Uterus (tissue), 3 donors: ENCODE measurements at regions not wholly inside any gene's neighbourhood (a gene's known extent, or its start where the extent isn't known, plus 50 kb on each side); places are given as distances from the start of the nearest gene placed in this dataset.

ENCODE experiments used
- DNase-seq, 2 donors: peaks; one replicate each; pipeline ENCODE4 v3.0.0-alpha.2; 2019 to 2020
- H3K27ac ChIP-seq, 2 donors: fragments of 200-600 bp; sonication (generic); 1 replicate in 1 of 2; 2 replicates in 1 of 2; pipeline ENCODE4 v1.5.1; 2016 to 2018
- H3K27me3 ChIP-seq, 2 donors: fragments of 200-600 bp; sonication (generic); one replicate each; pipeline ENCODE4 v1.5.1; 2018 to 2019; ENCODE audit warnings: control low read depth in 1 of 2
- H3K36me3 ChIP-seq, 2 donors: fragments of 200-600 bp; sonication (generic); one replicate each; pipeline ENCODE4 v1.5.1; 2019; ENCODE audit warnings: control low read depth in 1 of 2
- H3K4me1 ChIP-seq, 2 donors: fragments of 200-600 bp; sonication (generic); one replicate each; pipeline ENCODE4 v1.5.1; 2018 to 2019; ENCODE audit warnings: control low read depth in 1 of 2
- H3K4me3 ChIP-seq, 2 donors: fragments of 200-600 bp; sonication (generic); 1 replicate in 1 of 2; 2 replicates in 1 of 2; pipeline ENCODE4 v1.5.1; 2018 to 2019; ENCODE audit warnings: mild to moderate bottlenecking in 1 of 2
- H3K9me3 ChIP-seq, 2 donors: fragments of 200-600 bp; sonication (generic); one replicate each; pipeline ENCODE4 v1.5.1; 2019; ENCODE audit warnings: control low read depth in 1 of 2
- POLR2A ChIP-seq, 2 donors: fragments of 450-650 bp; IDR thresholded peaks; one replicate each; pipeline ENCODE4 v1.6.1; 2016; ENCODE audit warnings: antibody characterized with exemption in 2 of 2, mild to moderate bottlenecking in 1 of 2, moderate library complexity in 1 of 2
- intact Hi-C: fragments of 100-400 bp; cut with DNase I; formaldehyde crosslinking; loops from one replicate; pipeline ENCODE4 v1.15.1; 2023; ENCODE audit warnings: low total_unique reads
- TF ChIP-seq, protein P1 (sequence below), 4 experiments: fragments of 200-600 bp in 2 of 4; fragments of 450-650 bp in 2 of 4; sonication (generic) in 2 of 4; IDR thresholded peaks; one replicate each; pipeline ENCODE4 v1.5.1; 2016 to 2019; ENCODE audit warnings: antibody characterized with exemption in 4 of 4, mild to moderate bottlenecking in 2 of 4, moderate library complexity in 1 of 4
- donor health status: DM: yes; HTN: yes; CAD: no.

- H3K36me3 ChIP-seq: no peaks in the 10 kb centered on the region
- no peak overlapping the region for H3K4me3 ChIP-seq
- no peaks in the 10 kb centered on the region for H3K4me1 ChIP-seq
- no peaks in the 10 kb centered on the region for H3K9me3 ChIP-seq
- intact Hi-C loops: no loop called here
- H3K27ac ChIP-seq: no peak overlapping the region
- DNase-seq: no peak
- TF ChIP-seq, protein P1, sequence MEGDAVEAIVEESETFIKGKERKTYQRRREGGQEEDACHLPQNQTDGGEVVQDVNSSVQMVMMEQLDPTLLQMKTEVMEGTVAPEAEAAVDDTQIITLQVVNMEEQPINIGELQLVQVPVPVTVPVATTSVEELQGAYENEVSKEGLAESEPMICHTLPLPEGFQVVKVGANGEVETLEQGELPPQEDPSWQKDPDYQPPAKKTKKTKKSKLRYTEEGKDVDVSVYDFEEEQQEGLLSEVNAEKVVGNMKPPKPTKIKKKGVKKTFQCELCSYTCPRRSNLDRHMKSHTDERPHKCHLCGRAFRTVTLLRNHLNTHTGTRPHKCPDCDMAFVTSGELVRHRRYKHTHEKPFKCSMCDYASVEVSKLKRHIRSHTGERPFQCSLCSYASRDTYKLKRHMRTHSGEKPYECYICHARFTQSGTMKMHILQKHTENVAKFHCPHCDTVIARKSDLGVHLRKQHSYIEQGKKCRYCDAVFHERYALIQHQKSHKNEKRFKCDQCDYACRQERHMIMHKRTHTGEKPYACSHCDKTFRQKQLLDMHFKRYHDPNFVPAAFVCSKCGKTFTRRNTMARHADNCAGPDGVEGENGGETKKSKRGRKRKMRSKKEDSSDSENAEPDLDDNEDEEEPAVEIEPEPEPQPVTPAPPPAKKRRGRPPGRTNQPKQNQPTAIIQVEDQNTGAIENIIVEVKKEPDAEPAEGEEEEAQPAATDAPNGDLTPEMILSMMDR (IDR thresholded peaks at IDR 0.05): no peak
- no peak for TF ChIP-seq POLR2A (IDR thresholded peaks at IDR 0.05)
- no peaks in the 10 kb centered on the region for H3K27me3 ChIP-seq
These were observed 193.8 kb upstream of the SHH start for GRCh38 chr7:156006024-156006423.

DNA sequence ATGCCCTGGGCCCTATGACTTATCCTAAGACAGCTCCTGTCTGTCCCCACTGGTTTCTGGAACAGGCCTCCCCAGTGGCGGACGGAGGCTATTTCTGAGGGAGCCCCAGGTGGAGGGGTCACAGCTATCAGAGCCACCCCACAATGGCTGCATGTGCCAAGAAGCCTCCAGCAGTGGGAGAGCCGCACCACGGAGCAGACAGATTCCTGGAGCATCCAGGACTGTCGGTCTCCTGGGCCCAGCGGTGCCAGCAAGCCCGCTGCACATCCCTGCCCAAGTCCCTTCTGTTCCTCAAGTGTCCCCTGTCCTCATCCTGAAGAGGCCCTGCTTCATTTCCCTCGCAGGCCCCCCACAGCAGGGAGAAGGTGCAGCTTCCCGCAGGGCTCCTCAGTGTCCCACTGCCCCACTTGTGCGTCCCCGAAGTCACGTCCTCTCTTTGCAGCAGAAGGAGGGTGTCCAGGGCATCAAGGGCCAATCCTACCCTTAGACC lies 193.0 kb upstream of the SHH start:
- no peak for TF ChIP-seq POLR2A (IDR thresholded peaks at IDR 0.05)
- TF ChIP-seq, protein P1 (IDR thresholded peaks at IDR 0.05): no peak
- intact Hi-C loops: no loop called here
- no peaks in the 10 kb centered on the region for H3K36me3 ChIP-seq
- DNase-seq: no peak
- no peaks in the 10 kb centered on the region for H3K9me3 ChIP-seq
- no peak overlapping the region for H3K27ac ChIP-seq
- no peaks in the 10 kb centered on the region for H3K27me3 ChIP-seq
- no peaks in the 10 kb centered on the region for H3K4me1 ChIP-seq
- no peak overlapping the region for H3K4me3 ChIP-seq

- no peak for DNase-seq
- no peak overlapping the region for H3K27ac ChIP-seq
- TF ChIP-seq POLR2A (IDR thresholded peaks at IDR 0.05): no peak
- TF ChIP-seq, protein P1 (IDR thresholded peaks at IDR 0.05): no peak
- no peaks in the 10 kb centered on the region for H3K27me3 ChIP-seq
- H3K9me3 ChIP-seq: no peaks in the 10 kb centered on the region
- no peaks in the 10 kb centered on the region for H3K36me3 ChIP-seq
- no peaks in the 10 kb centered on the region for H3K4me1 ChIP-seq
- H3K4me3 ChIP-seq: no peak overlapping the region
- intact Hi-C loops: no loop called here
These were observed 192.3 kb upstream of the SHH start for GRCh38 chr7:156004265-156005201.

GRCh38 chr7:156003220-156004162 lies 191.2 kb upstream of the SHH start:
- Histone ChIP-seq H3K36me3 (no peaks in the 10 kb centered on the region), H3K9me3 (no peaks in the 10 kb centered on the region), H3K27ac (no peak overlapping the region), H3K4me1 (no peaks in the 10 kb centered on the region), H3K27me3 (no peaks in the 10 kb centered on the region), H3K4me3 (no peak overlapping the region)
- DNase-seq: no peak
- TF ChIP-seq, protein P1 (IDR thresholded peaks at IDR 0.05): no peak
- TF ChIP-seq POLR2A (IDR thresholded peaks at IDR 0.05): no peak
- intact Hi-C loops: no loop called here
